C4-2B (cell line): ENCODE measurements at regions not wholly inside any gene's neighbourhood (a gene's known extent, or its start where the extent isn't known, plus 50 kb on each side); places are given as distances from the start of the nearest gene placed in this dataset.

ENCODE experiments used
- H3K27ac ChIP-seq: fragments of 450-650 bp; 2 replicates; pipeline ENCODE4 v1.5.1; 2017
- ZFX ChIP-seq: fragments of 450-650 bp; IDR thresholded peaks from 2 replicates; pipeline ENCODE4 v1.6.1; 2017
- TF ChIP-seq, protein P1 (sequence below): fragments of 450-650 bp; conservative IDR thresholded peaks from 2 replicates; pipeline ENCODE4 v1.5.1; 2017; ENCODE audit warnings: mild to moderate bottlenecking

DNA sequence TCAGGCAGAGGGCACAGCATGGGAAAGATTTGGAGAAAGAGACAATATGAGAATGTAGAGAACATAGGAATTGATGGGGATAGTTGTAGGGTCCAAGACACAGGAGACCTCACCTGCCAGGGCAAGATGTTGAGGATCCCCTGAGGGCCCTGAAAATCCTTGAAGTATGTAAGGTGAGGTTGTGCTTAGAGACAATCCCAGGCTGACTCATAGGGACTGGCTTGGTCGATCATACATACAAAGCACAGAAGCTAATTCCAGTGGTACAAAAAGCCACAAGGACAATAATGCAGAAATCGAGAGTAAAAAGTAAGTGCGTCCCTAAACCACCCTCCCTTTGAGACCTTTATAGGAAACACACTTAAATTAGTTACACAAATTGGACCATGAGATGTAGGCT lies 468.2 kb downstream of the MIAT start:
- H3K27ac ChIP-seq = no peak overlapping the region
- TF ChIP-seq ZFX = no peak
- TF ChIP-seq, protein P1, sequence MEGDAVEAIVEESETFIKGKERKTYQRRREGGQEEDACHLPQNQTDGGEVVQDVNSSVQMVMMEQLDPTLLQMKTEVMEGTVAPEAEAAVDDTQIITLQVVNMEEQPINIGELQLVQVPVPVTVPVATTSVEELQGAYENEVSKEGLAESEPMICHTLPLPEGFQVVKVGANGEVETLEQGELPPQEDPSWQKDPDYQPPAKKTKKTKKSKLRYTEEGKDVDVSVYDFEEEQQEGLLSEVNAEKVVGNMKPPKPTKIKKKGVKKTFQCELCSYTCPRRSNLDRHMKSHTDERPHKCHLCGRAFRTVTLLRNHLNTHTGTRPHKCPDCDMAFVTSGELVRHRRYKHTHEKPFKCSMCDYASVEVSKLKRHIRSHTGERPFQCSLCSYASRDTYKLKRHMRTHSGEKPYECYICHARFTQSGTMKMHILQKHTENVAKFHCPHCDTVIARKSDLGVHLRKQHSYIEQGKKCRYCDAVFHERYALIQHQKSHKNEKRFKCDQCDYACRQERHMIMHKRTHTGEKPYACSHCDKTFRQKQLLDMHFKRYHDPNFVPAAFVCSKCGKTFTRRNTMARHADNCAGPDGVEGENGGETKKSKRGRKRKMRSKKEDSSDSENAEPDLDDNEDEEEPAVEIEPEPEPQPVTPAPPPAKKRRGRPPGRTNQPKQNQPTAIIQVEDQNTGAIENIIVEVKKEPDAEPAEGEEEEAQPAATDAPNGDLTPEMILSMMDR = no peak

DNA sequence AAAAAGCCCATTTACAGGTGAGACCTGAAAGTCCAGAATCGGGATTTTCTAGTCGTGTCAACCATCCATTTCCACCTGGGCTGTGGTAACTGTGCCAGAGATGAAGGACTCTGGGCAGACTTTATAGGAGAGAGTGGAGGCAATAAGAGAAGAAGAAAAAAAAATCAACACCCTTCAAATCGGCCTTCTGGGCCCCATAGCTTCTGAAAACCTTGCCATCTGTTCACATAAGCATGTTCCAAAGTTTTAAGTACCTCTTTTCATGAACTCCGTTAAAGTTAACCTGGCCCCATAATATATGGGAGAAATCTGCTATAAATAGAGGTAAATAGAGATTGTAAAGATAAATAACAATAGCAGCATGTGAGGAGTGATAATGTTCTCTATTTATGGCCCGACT lies 470.5 kb downstream of the MIAT start:
- no peak overlapping the region for H3K27ac ChIP-seq
- TF ChIP-seq, protein P1 = no peak
- TF ChIP-seq ZFX = no peak

- no peak overlapping the region for H3K27ac ChIP-seq
- TF ChIP-seq, protein P1 = no peak
- no peak for TF ChIP-seq ZFX
Measured at GRCh38 chr22:27128461-27129085, 471.2 kb downstream of the MIAT start.

DNA sequence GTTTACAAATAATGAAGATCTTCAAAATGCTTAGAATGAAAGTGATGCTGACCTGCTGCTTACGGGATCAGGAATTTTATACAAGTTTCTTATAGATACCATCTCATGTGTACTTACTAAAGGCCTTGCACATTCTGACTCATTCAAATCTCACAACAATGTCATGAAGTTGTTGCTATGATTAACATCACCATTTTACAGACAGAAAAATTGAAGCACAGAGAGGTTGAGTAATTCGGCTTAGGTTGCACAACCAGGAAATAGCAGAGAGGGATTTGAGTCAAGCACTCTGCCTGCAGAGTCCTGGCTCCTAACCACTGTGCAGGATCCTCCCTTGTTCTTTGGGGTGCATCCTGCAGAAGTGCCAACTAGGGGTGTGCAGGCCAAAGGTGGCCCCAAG lies 471.9 kb downstream of the MIAT start:
- H3K27ac ChIP-seq = no peak overlapping the region
- TF ChIP-seq, protein P1 = no peak
- no peak for TF ChIP-seq ZFX

DNA sequence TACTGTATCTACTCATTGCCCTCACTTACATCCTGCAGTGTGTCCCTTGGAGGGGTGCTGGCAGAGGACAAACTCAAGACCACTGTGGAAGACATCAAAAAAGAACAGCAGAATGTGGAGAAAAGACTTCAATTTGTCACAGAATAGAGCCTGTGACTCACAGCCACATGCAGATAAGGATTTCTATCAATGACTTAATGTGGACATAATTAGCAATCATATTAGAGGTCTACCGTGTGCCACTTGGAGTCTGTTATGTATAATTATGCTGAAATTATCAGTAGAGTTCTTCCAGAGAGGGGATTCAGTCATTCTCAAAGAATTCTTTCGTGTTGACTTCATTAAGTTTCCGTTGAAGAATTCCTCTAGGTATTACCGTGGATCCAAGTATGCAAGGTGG lies 473.5 kb downstream of the MIAT start:
- TF ChIP-seq, protein P1 = no peak
- no peak for TF ChIP-seq ZFX
- no peak overlapping the region for H3K27ac ChIP-seq

DNA sequence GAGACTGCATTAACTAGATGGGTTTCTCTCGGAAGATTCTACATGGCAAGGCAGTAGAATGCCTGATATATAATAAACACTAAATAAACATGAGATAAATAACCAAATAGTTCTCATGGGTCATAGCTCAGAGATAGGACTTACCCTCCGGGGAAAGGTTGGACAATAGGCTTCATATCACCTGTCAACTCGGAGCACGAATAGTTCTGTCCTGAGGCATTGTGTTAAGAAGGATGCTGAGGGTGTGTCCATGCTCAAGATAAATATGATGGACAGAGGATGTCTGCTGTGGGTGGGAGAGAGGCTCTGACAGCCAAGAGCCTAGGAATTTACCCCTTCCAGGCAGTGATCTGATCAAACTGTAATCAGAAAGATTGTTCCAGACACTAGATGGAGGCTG lies 474.0 kb downstream of the MIAT start:
- TF ChIP-seq, protein P1 = no peak
- no peak for TF ChIP-seq ZFX
- H3K27ac ChIP-seq = no peak overlapping the region

DNA sequence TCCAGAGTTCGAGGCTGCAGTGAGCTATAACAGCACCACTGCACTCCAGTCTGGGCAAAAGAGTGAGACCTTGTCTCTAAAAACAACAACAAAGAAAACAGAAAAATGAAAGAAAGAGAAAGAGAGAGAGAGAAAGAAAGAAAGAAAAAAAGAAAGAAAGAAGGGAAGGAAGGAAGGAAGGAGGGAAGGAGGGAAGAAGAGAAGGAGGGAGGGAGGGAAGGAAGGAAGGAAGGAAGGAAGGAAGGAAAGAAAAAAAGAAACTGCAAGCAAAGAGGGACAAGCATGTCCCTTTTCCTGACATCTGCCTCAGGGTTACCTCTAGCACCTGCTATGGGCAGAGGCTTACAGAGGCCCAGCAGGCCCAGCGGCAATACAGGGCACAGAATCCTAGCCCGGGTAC lies 475.0 kb downstream of the MIAT start:
- no peak overlapping the region for H3K27ac ChIP-seq
- no peak for TF ChIP-seq ZFX
- TF ChIP-seq, protein P1 = no peak
